ENCODE measurements at regions not wholly inside any gene's neighbourhood (a gene's known extent, or its start where the extent isn't known, plus 50 kb on each side); places are given as distances from the start of the nearest gene placed in this dataset.
"Not testable (repeated sequence)": the region's sequence is repeated elsewhere in the genome, so short reads cannot be mapped to it uniquely, and the experiment has no call there.

DNA sequence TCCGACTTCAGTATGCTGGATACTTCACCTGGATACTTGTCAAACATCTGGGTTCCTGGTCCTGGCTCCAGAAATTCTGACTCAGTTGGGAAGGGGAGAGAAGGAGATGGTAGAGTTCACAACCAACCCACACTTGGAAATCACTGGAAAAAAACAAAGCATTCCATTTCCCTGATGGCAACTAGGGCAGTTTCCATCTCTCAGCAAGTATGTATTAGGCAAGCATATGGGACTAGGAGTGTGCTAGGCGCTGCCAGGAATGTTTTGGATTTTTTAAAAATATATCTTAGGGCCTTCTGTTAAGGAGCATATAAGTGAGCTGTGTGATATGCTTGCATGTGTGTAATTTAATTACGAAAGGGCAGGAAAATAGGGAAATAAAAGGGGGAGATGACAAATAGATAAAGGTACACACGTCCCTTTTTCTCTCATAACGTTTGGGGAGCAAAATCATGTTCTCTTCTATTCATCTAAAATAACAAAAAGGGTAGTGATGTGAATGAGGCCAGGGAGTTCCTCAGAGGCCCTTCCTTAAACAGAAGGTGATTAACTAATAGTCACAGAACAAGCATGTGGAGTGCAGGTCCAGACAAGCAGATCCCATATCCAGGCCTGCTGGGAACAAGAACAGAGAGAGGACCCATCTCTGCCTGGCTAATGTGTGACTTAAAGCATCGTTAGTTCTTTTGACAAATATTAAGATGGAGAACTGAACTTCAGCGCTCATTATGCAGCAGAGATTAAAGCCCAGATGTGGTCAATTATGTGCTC is 64.5 kb upstream of the NFE2L3 start:
- no peak for ATAC-seq
- no peak for DNase-seq
- intact Hi-C loops (cut with DNase I), result loop anchor here in 1 of 2 donors (10.0 kb wide), 1 partner anchor 277 kb away; no protein-coding TSS in a partner anchor

DNA sequence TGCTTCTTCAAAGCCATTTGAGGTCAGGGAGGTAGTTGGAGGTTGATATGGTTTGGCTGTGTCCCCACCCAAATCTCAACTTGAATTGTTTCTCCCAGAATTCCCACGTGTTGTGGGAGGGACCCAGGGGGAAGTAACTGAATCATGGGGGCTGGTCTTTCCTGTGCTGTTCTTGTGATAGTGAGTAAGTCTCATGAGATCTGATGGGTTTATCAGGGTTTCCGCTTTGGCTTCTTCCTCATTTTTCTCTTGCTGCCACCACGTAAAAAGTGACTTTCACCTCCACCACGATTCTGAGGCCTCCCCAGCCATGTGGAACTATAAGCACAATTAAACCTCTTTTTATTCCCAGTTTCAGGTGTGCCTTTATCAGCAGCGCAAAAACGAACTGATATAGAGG is 62.5 kb upstream of the NFE2L3 start:
- not testable (repeated sequence) for DNase-seq, ATAC-seq
- intact Hi-C loops (cut with DNase I), result loop anchor here in 1 of 2 donors (10.0 kb wide), 1 partner anchor 275 kb away; no protein-coding TSS in a partner anchor

DNA sequence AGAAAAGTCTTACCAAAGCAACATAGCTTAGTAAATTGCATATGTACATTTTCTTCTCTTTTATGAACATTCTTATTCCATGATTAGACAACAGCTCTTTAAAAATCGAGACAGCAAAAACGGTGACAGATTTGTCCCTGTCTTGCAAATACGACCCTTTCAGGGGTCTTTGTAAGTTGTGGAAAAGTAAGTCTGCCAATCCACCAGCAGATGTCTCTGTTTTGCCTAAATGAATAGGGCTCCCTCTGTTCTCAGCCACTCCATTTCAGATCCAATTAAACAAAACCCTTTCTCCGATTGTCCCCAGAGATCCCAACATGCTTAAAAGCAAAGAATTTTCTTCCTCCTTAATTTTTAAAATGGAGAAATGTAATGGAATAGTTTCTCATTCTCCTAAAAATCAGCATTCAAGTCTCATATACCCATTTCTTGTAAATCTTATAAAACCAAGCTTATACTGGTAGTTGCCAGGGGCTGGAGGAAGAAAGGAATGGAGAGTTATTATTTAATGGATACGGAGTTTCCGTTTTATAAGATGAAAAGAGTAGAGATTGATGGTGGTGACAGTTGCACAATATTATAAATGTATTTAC is 61.0 kb upstream of the NFE2L3 start:
- DNase-seq (no peak), ATAC-seq (peak; percentile 63 to 80)
- intact Hi-C loops (cut with DNase I), result loop anchor here in 1 of 2 donors (2.0 to 10.0 kb wide), 3 partner anchors 114 to 272 kb away; partner anchors contain the start of genes CBX3 and HNRNPA2B1

DNA sequence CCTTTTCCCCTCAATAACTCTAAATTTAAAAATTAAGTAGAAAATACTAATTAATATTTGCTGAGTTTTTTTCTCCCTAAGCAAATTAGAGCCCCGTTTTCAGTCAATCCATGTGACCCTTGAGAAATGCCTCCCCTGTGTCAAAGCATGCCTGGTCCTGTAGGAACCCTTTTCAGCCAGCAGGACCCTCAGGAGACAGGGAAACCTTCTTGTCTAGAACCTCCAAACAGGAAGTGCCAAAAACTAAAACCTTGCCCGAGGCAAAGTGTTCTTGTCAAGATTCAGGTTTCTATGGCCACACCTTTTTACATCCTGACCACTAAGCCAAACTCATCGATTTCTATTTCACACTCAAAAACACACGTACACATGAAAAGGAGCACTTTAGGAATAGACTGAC is 60.1 kb upstream of the NFE2L3 start:
- ATAC-seq (no peak), DNase-seq (no peak)
- intact Hi-C loops (cut with DNase I), result loop anchor here in 1 of 2 donors (2.0 to 10.0 kb wide), 3 partner anchors 113 to 271 kb away; partner anchors contain the start of genes CBX3 and HNRNPA2B1

DNA sequence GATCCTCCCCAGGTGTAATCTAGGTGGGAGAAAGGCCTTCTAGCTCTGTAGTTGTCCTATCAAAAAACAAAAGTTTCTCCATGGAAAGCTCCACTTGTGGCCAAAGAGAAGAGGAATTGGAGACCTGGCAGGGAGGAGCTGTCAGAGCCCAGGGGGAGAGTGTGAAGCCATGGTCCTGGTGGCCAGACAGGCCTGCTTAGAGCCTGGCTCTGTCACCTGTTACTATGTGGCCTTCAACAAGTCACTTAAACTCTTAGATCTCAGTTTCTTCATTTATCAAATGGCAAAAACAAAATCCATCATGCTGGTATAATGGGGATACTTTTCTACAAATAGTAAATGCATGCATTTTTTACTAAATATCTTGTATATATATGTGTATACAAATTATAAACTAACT is 59.0 kb upstream of the NFE2L3 start:
- intact Hi-C loops (cut with DNase I), result loop anchor here in 1 of 2 donors (10.0 kb wide), 2 partner anchors 112 to 192 kb away; partner anchors contain the start of genes CBX3 and HNRNPA2B1
- DNase-seq (no peak), ATAC-seq (no peak)

DNA sequence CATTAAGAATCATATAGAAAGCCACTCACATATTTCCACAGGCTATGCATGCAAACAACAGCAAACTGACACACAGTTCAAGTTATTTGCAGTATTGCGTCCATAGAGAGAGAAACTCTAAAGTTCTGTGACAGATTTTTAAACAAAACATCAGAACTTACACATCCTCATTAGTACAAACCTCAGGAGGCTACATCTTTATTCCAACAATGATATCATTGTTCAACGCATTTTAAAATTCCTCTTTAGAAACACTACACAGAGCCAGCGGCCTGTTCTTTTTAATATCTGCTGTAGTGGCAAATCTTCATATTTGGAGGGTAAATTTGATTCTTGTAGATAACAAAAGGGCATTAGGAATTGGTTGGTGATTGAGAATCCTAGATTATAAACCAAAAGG is 55.9 kb upstream of the NFE2L3 start:
- DNase-seq, result no peak
- intact Hi-C loops (cut with DNase I), result loop anchor here in 1 of 2 donors (10.0 kb wide), 2 partner anchors 109 to 189 kb away; partner anchors contain the start of genes CBX3 and HNRNPA2B1
- no peak for ATAC-seq

DNA sequence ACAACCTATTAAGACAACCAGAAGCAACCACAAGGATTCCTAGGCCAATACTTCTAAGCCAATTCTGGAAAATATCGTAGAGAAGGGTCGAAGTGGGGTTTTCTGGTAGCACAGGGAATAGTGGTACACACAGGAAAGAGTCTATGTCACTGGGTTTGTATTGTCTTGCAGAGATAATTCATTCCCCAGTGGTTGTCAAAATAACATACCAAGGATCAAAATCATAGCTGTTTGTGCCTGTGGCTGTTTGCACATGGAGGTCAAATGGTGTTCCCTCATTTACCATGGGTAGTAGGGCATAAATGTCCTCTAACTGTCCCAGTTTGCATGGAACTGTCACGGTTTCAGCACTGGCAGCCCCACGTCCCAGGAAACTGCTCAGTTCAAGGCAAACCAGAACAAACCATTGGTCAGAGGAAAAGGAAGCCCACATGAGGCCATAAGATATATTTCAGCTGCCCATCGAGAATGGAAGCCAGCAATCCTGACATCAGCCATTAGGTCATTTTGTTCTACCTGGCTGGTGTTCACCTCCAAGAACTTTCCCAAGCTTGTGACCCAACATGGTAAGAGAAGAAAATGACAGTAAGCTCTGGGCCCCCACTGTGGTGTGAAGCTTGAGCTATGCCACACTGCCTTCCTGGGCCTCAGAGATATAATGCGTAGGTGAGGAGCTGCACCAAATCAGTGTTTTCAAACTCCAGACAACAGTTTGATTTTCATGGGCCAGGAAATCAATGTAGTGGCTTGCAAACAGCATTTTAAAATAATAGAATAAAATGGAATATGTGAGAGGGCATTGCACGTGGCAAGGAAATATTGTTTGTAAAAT is 53.9 kb upstream of the NFE2L3 start:
- intact Hi-C loops (cut with DNase I), result loop anchor here in 1 of 2 donors (10.0 kb wide), 2 partner anchors 107 to 187 kb away; partner anchors contain the start of genes CBX3 and HNRNPA2B1
- ATAC-seq, result no peak
- DNase-seq, result no peak

DNA sequence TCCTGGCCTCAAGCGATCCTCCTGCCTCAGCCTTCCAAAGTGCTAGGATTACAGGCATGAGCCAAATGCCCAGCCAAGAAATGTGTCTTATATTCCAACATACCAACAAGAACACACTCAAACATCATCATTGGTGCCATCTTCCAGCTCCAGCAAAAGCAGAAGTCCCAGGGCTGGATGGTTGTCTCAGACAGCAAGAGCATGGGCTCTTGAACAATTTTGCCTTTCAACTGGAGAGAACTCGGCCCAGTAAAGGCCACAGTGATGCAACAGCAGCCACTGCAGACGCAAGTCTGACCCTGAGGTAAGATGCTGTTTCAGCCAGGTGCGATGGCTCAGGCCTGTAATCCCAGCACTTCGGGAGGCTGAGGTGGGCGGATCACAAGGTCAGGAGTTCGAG is 52.8 kb upstream of the NFE2L3 start:
- no peak for ATAC-seq
- no peak for DNase-seq
- intact Hi-C loops (cut with DNase I), result loop anchor here in 1 of 2 donors (10.0 kb wide), 2 partner anchors 106 to 186 kb away; partner anchors contain the start of genes CBX3 and HNRNPA2B1

DNA sequence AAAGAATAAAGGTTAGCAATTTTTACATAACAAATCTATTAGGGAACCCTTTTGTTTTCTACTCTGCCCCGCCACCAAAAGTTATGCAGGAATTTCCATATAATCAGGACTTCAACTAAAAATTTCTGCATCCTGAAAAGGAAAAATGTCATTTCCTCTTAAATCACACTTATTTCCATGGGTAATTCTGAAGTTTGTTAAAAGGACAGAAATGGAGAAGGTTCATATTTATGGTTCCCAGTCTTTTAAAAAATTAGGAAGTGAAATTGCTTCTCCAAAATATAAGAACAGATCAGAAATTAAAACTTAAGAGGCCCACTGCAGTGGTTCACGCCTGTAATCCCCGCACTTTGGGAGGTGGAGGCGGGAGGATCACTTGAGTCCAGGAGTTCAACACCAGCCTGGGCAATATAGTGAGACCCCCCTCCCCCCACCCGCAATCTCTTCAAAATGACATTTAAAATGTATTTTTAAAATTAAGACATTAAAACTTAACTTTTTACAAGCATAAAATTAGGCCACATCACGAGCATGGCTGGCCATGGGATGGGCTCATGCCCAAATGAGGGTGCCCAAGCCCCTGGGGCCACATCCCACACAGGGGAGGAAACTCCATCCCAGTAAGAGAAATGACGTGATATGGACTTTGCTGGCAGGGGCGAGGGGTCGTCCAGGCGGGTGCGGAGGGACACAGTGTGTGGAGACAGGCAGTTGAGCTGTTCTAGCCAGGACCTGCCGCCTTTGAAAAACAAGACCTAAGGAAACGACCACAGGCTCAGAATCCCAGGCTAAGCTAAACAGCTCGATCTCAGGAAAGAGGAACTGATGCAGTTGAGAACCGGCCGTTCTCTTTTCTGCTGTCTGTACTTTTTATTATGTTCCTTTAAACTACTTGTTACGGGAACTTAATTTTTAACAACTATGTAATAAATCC is 51.3 kb upstream of the NFE2L3 start:
- intact Hi-C loops (cut with DNase I), result no loop called here
- DNase-seq (peak; percentile 24), ATAC-seq (peak in 1 of 2 donors; percentile 68)

DNA sequence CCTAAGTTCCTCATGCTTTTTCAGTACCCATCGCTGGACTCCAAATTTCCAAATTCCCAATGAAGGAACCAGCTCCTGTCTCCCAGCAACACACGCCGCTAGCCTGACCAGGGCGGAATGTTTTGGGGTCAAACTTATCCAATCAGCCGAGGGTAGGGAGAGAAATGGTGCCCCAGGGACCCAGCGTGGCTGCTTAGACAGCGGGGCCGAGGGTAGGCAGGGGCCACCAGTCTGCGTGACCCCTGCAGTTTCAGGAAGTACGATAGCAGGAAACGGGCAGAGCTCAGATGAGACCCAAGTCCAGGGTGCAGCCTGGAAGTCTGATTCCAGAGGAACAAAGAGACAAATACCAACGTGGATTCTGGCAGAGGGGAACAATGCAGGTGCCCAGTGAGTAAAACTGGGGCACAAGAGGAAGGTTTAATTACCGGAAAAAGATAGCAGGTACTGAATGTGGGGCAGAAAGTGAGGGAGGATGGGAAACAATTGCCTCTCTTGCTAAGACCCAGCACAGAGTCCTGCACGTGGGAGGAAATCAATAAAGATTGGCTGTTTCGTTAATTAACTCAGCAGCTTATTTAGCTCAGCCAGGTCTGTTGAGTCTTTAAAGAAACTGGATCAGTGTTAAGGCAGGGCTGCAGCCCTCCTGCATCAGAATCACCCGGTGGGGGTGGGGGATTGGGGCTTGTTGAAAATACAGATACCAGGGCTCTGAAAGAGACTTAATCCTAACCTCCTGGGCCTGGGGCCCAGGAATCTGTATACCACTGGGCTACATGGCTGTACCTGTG is 50.4 kb upstream of the NFE2L3 start:
- intact Hi-C loops (cut with DNase I), result no loop called here
- peak; percentile 27 to 83 for ATAC-seq

DNA sequence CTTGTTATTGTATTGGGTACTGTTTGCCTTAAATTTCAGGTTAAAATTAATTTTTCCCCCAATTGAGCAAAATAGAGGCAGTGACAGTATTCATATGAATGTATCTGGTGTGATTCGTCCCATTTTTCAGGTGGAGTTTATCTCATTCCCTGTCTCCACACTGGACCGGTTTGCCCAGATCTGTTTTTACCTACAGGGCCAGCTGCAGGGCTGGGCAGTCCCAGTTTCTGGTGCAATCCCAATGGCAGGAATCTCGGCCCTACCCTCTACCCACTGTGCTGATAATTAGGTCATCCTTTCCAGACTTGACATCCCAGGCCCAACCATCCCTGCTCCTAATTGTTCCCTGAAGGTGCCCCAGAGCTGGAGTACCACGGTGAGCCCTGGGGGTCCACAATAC is 49.8 kb upstream of the NFE2L3 start:
- ATAC-seq (no peak), DNase-seq (no peak)
- intact Hi-C loops (cut with DNase I), result no loop called here

More for the DNA sequence above, 50.4 kb upstream of the NFE2L3 start:
- DNase-seq, result peak; percentile 23

Small RNA genes lying in the stretch of these regions (microRNA-seq; reads per million reads assigned to microRNA genes)
- 662 to 1,198 reads per million in 2 donors for gene MIR148A

Data from left cardiac atrium (tissue), 4 donors.